ENCODE measurements at regions not wholly inside any gene's neighbourhood (a gene's known extent, or its start where the extent isn't known, plus 50 kb on each side); places are given as distances from the start of the nearest gene placed in this dataset.

- ATAC-seq (no peak), DNase-seq (ENCODE audit: low spot score) (no peak)
- no peaks in the 10 kb centered on the region for H3K9me3 Mint-ChIP-seq
- no peak overlapping the region for H3K4me3 Mint-ChIP-seq
- H3K4me1 Mint-ChIP-seq (ENCODE audit: low read depth in 2 of 2) = no peaks in the 10 kb centered on the region
- no peaks in the 10 kb centered on the region for H3K36me3 Mint-ChIP-seq
- no peak overlapping the region for H3K27ac Mint-ChIP-seq
- no peaks in the 10 kb centered on the region for H3K27me3 Mint-ChIP-seq
These were observed 364.7 kb downstream of the GPD2 start for GRCh38 chr2:156800781-156801361.

- no peak overlapping the region for H3K27ac Mint-ChIP-seq
These were observed 367.1 kb downstream of the GPD2 start for GRCh38 chr2:156803243-156803642.

GRCh38 chr2:156803967-156804366 lies 367.8 kb downstream of the GPD2 start:
- Mint-ChIP-seq H3K36me3 (no peaks in the 10 kb centered on the region), H3K27me3 (no peaks in the 10 kb centered on the region), H3K4me3 (no peak overlapping the region), H3K4me1 (ENCODE audit: low read depth in 2 of 2) (no peaks in the 10 kb centered on the region), H3K27ac (no peak overlapping the region), H3K9me3 (peaks cover 6% of the 10 kb centered on the region)
- ATAC-seq = no peak
- DNase-seq (ENCODE audit: low spot score) = no peak

More at GRCh38 chr2:156803243-156803642, 367.1 kb downstream of the GPD2 start:
- no peak overlapping the region for H3K4me3 Mint-ChIP-seq
- no peaks in the 10 kb centered on the region for H3K36me3 Mint-ChIP-seq
- no peak for ATAC-seq
- DNase-seq (ENCODE audit: low spot score) = no peak
- H3K4me1 Mint-ChIP-seq (ENCODE audit: low read depth in 2 of 2) = no peaks in the 10 kb centered on the region
- H3K9me3 Mint-ChIP-seq = peaks cover 5% of the 10 kb centered on the region
- no peaks in the 10 kb centered on the region for H3K27me3 Mint-ChIP-seq

GRCh38 chr2:156810094-156810493 lies 373.9 kb downstream of the GPD2 start:
- Mint-ChIP-seq H3K4me3 (no peak overlapping the region), H3K36me3 (no peaks in the 10 kb centered on the region)

GRCh38 chr2:156812496-156812895 lies 376.3 kb downstream of the GPD2 start:
- Mint-ChIP-seq H3K36me3 (no peaks in the 10 kb centered on the region), H3K27ac (no peak overlapping the region), H3K4me3 (no peak overlapping the region), H3K27me3 (no peaks in the 10 kb centered on the region), H3K4me1 (ENCODE audit: low read depth in 2 of 2) (no peaks in the 10 kb centered on the region), H3K9me3 (peaks cover 14% of the 10 kb centered on the region)
- no peak for DNase-seq (ENCODE audit: low spot score)
- ATAC-seq = no peak

More at GRCh38 chr2:156810094-156810493, 373.9 kb downstream of the GPD2 start:
- Mint-ChIP-seq H3K4me1 (ENCODE audit: low read depth in 2 of 2) (no peaks in the 10 kb centered on the region), H3K27me3 (no peaks in the 10 kb centered on the region), H3K27ac (no peak overlapping the region), H3K9me3 (peaks cover 14% of the 10 kb centered on the region)
- DNase-seq (ENCODE audit: low spot score) (no peak), ATAC-seq (no peak)

DNA sequence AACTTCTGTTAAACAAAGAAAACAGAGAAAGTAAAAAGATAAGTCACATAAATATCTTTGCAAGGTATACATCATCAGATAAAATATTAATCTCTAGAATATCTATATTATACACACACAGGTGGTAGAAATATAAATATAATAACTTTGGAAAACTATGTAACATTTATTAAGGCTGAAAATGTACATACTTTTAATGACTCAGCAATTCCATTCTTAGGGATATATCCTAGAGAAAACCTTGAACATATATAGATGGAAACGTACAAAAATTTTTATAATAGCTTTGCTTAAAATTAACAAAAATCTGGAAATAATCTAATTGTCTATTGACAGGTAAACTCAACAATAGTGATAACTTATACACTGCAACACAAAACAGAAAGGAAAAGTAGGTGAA lies 381.3 kb downstream of the GPD2 start:
- no peak overlapping the region for H3K27ac Mint-ChIP-seq
- DNase-seq (ENCODE audit: low spot score) = no peak
- H3K9me3 Mint-ChIP-seq = no peaks in the 10 kb centered on the region
- H3K4me3 Mint-ChIP-seq = no peak overlapping the region
- H3K36me3 Mint-ChIP-seq = no peaks in the 10 kb centered on the region
- no peaks in the 10 kb centered on the region for H3K27me3 Mint-ChIP-seq
- H3K4me1 Mint-ChIP-seq (ENCODE audit: low read depth in 2 of 2) = no peaks in the 10 kb centered on the region
- no peak for ATAC-seq

GRCh38 chr2:156818221-156818620 lies 382.0 kb downstream of the GPD2 start:
- H3K9me3 Mint-ChIP-seq = no peaks in the 10 kb centered on the region
- no peak for ATAC-seq
- H3K36me3 Mint-ChIP-seq = no peaks in the 10 kb centered on the region
- H3K27ac Mint-ChIP-seq = no peak overlapping the region
- H3K4me3 Mint-ChIP-seq = no peak overlapping the region
- no peak for DNase-seq (ENCODE audit: low spot score)
- no peaks in the 10 kb centered on the region for H3K27me3 Mint-ChIP-seq
- H3K4me1 Mint-ChIP-seq (ENCODE audit: low read depth in 2 of 2) = no peaks in the 10 kb centered on the region

DNA sequence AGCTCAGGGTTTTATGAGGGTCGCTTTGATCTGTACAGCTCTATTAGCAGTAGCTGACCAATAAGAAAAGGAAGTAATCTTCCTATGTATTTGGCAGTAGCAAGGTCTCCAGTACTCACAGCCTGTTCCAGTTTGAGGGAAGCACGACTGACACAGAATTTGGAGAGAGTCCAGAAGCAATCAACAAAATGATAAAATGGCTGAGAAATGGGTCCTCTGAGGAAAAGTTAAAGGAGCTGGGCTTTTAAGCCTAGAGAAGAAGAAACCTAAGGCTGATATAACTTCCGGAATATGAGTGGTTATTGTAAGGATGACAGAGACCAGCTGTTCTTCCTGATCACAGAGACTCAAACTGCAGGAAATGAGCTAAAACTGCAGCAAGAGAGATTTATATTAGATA lies 382.8 kb downstream of the GPD2 start:
- H3K4me3 Mint-ChIP-seq = no peak overlapping the region
- no peak overlapping the region for H3K27ac Mint-ChIP-seq
- ATAC-seq (no peak), DNase-seq (ENCODE audit: low spot score) (no peak)
- H3K27me3 Mint-ChIP-seq = no peaks in the 10 kb centered on the region
- no peaks in the 10 kb centered on the region for H3K9me3 Mint-ChIP-seq
- H3K4me1 Mint-ChIP-seq (ENCODE audit: low read depth in 2 of 2) = no peaks in the 10 kb centered on the region
- no peaks in the 10 kb centered on the region for H3K36me3 Mint-ChIP-seq

GRCh38 chr2:156826341-156826933 lies 390.3 kb downstream of the GPD2 start:
- H3K4me1 Mint-ChIP-seq (ENCODE audit: low read depth in 2 of 2) = no peaks in the 10 kb centered on the region
- H3K27ac Mint-ChIP-seq = no peak overlapping the region
- no peak overlapping the region for H3K4me3 Mint-ChIP-seq
- ATAC-seq (no peak), DNase-seq (ENCODE audit: low spot score) (no peak)
- peaks cover 7% of the 10 kb centered on the region for H3K9me3 Mint-ChIP-seq
- H3K36me3 Mint-ChIP-seq = no peaks in the 10 kb centered on the region
- H3K27me3 Mint-ChIP-seq = no peaks in the 10 kb centered on the region

DNA sequence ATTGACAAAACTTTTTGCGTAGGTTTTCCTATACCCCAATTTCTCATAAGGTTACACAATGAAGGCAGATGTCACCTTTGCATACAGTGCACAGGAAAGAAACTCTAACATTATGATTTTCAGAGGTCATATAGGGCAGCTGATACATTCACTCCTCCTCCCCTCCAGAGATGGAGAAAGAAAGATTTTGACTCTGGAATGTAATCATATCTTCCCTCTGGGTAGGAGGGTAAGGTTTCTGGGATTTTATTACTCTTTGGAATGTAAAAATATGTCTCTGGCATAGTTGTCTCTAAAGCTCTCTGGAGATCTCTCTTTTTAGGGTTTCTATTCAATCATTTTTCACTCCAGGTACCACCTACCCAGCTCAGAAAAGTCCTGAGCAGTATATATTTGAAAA lies 398.3 kb downstream of the GPD2 start:
- Mint-ChIP-seq H3K4me3 (no peak overlapping the region), H3K27me3 (no peaks in the 10 kb centered on the region), H3K4me1 (ENCODE audit: low read depth in 2 of 2) (no peaks in the 10 kb centered on the region)

GRCh38 chr2:156837635-156838370 lies 401.6 kb downstream of the GPD2 start:
- no peak overlapping the region for H3K4me3 Mint-ChIP-seq
- peaks cover 12% of the 10 kb centered on the region for H3K9me3 Mint-ChIP-seq
- DNase-seq (ENCODE audit: low spot score) (no peak), ATAC-seq (no peak)
- no peaks in the 10 kb centered on the region for H3K36me3 Mint-ChIP-seq
- H3K4me1 Mint-ChIP-seq (ENCODE audit: low read depth in 2 of 2) = no peaks in the 10 kb centered on the region
- H3K27ac Mint-ChIP-seq = no peak overlapping the region
- H3K27me3 Mint-ChIP-seq = no peaks in the 10 kb centered on the region

More for the DNA sequence above, 398.3 kb downstream of the GPD2 start:
- H3K9me3 Mint-ChIP-seq = peaks cover 8% of the 10 kb centered on the region
- no peak for DNase-seq (ENCODE audit: low spot score)
- no peak for ATAC-seq
- H3K27ac Mint-ChIP-seq = no peak overlapping the region
- H3K36me3 Mint-ChIP-seq = no peaks in the 10 kb centered on the region

- H3K4me1 Mint-ChIP-seq (ENCODE audit: low read depth in 2 of 2) = no peaks in the 10 kb centered on the region
- no peak overlapping the region for H3K4me3 Mint-ChIP-seq
- no peaks in the 10 kb centered on the region for H3K36me3 Mint-ChIP-seq
- ATAC-seq (no peak), DNase-seq (ENCODE audit: low spot score) (no peak)
- no peak overlapping the region for H3K27ac Mint-ChIP-seq
- no peaks in the 10 kb centered on the region for H3K27me3 Mint-ChIP-seq
- peaks cover 15% of the 10 kb centered on the region for H3K9me3 Mint-ChIP-seq
These were observed 405.1 kb downstream of the GPD2 start for GRCh38 chr2:156841321-156841720.

DNA sequence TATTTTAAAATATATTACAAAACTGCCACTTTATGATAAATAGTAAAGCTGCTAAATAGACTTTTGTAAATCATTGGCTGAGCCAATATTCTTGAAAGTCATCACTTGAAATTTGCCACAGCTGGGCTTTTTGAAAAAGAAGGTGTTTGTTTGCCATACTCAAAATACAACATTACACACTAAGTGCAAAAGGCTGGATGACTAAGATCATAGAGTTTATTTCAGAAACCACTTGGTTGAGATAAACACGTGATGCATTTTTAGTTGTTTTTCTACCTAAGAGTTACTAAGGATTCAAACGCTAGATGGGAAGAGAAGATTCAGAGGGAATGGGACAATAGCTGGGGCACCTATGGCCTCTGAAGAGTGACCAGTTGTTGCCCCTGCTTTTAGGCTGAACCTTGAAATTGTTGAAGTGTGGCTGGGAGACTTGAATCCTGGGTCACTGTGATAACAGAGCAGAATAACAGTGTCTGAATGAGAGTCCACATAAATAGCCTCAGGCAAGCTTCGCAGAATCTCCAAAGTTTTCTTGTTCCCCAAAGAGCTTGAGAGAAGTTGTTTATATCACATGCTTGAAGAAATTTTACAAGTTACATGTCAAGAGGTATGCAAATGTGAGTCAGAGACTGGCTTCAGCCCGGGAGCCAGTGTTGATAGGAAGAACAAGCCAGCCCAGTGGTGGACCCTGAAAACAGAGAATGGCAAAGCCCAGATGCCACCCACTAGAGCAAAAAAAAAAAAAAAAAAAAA lies 409.8 kb downstream of the GPD2 start:
- Mint-ChIP-seq H3K4me1 (ENCODE audit: low read depth in 2 of 2) (no peaks in the 10 kb centered on the region), H3K9me3 (peaks cover 8% of the 10 kb centered on the region), H3K36me3 (no peaks in the 10 kb centered on the region), H3K27ac (no peak overlapping the region), H3K4me3 (no peak overlapping the region), H3K27me3 (no peaks in the 10 kb centered on the region)
- DNase-seq (ENCODE audit: low spot score) (no peak), ATAC-seq (no peak)

DNA sequence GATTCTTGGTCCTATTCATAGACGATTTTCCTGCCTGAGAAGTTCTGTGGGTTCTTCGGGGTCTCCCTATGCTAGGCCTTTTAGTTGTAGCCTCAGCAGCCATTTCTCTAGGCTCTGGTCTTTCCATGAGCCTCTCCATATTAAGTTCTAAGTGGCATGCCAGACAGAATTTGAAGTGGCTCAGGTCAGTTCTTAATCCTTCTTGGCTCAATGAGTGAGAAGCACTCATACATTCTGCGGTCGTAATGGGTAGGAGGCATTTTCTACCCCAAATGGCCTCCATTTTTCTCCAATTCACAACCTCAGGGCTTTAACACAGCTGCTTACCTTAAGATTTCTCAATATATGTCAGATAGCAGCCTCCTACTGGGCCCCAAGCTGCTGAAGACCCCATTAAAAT lies 405.3 kb upstream of the GALNT5 start:
- H3K27ac Mint-ChIP-seq = no peak overlapping the region
- peaks cover 3% of the 10 kb centered on the region for H3K9me3 Mint-ChIP-seq
- no peaks in the 10 kb centered on the region for H3K36me3 Mint-ChIP-seq
- no peak overlapping the region for H3K4me3 Mint-ChIP-seq
- ATAC-seq (no peak), DNase-seq (ENCODE audit: low spot score) (no peak)
- peaks cover 0 to 6% of the 10 kb centered on the region in 2 donors for H3K27me3 Mint-ChIP-seq
- no peaks in the 10 kb centered on the region for H3K4me1 Mint-ChIP-seq (ENCODE audit: low read depth in 2 of 2)
